Astrocyte (in vitro differentiated cells and primary cell): ENCODE measurements at regions not wholly inside any gene's neighbourhood (a gene's known extent, or its start where the extent isn't known, plus 50 kb on each side); places are given as distances from the start of the nearest gene placed in this dataset.

Experiments used
- EZH2 ChIP-seq: IDR thresholded peaks from 2 replicates; pipeline ENCODE4 v1.6.1; 2012; ENCODE audit warnings: mild to moderate bottlenecking, low read length, inconsistent platforms; ENCODE audit not compliant: insufficient read depth
- TF ChIP-seq, protein P1 (sequence below): IDR thresholded peaks from 2 replicates; pipeline ENCODE4 v1.5.1; 2011; ENCODE audit warnings: low read depth, mild to moderate bottlenecking, inconsistent platforms, low read length, moderate library complexity; ENCODE audit not compliant: insufficient read depth

DNA sequence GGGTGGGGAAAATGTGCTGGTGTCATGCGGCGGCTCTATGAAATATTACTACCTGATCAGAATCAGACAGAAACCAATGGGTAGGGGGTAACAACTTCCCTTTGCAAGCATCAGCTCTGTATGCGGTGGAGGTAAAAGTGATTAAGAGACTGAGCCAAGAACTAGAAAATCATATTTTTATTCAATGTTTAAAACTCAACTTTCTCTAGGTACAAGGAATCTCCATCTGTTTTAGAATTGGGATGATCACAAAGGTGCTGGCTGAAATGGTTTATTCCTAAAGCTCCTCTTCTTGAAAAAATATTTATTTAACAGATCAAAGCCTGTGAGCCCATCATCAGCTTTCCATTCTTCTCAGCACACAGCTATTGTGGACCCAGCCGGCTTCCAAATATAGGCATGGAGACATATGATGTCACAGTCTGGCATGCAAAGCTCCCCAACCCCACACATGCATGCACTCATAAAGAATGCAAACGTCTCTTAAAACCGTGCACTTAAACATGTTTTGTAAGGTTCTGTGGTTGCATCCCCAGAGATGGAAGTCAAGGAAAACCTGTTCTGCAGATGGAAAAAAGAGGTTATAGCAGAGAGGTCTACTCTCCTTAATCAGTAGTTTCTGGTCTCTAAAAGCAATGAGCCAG, 126.0 kb downstream of the SKIDA1 start:
- TF ChIP-seq, protein P1, sequence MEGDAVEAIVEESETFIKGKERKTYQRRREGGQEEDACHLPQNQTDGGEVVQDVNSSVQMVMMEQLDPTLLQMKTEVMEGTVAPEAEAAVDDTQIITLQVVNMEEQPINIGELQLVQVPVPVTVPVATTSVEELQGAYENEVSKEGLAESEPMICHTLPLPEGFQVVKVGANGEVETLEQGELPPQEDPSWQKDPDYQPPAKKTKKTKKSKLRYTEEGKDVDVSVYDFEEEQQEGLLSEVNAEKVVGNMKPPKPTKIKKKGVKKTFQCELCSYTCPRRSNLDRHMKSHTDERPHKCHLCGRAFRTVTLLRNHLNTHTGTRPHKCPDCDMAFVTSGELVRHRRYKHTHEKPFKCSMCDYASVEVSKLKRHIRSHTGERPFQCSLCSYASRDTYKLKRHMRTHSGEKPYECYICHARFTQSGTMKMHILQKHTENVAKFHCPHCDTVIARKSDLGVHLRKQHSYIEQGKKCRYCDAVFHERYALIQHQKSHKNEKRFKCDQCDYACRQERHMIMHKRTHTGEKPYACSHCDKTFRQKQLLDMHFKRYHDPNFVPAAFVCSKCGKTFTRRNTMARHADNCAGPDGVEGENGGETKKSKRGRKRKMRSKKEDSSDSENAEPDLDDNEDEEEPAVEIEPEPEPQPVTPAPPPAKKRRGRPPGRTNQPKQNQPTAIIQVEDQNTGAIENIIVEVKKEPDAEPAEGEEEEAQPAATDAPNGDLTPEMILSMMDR, result no peak
- no peak for TF ChIP-seq EZH2
